Mesenchymal stem cell (in vitro differentiated cells and primary cell): ENCODE measurements at regions not wholly inside any gene's neighbourhood (a gene's known extent, or its start where the extent isn't known, plus 50 kb on each side); places are given as distances from the start of the nearest gene placed in this dataset.

Source experiments
- DNase-seq: peaks from one replicate; pipeline ENCODE4 v3.0.0-alpha.2; 2013
- H2AFZ ChIP-seq: one replicate; pipeline ENCODE4 v1.6.1; 2013; ENCODE audit warnings: low read depth, mild to moderate bottlenecking, control low read depth, inconsistent platforms, low read length, moderate library complexity
- H2AK5ac ChIP-seq: 2 replicates; pipeline ENCODE4 v1.6.1; 2013; ENCODE audit warnings: low read length, moderate library complexity, mild to moderate bottlenecking, inconsistent platforms; ENCODE audit not compliant: severe bottlenecking
- H2BK120ac ChIP-seq: one replicate; pipeline ENCODE4 v1.6.1; 2013; ENCODE audit warnings: low read depth, mild to moderate bottlenecking, inconsistent platforms, low read length, moderate library complexity
- H2BK12ac ChIP-seq, 2 experiments: one replicate each; pipeline ENCODE4 v1.6.1; 2013; ENCODE audit warnings: inconsistent platforms in 2 of 2, low read length in 2 of 2, mild to moderate bottlenecking in 2 of 2, moderate library complexity in 2 of 2, control low read depth in 1 of 2
- H2BK15ac ChIP-seq: one replicate; pipeline ENCODE4 v1.6.1; 2013; ENCODE audit warnings: mild to moderate bottlenecking, low read depth, inconsistent platforms; ENCODE audit not compliant: poor library complexity, severe bottlenecking
- H2BK5ac ChIP-seq: 2 replicates; pipeline ENCODE4 v1.6.1; 2013; ENCODE audit warnings: low read depth, mild to moderate bottlenecking, low read length, control low read depth, inconsistent platforms; ENCODE audit not compliant: poor library complexity, severe bottlenecking
- H3K14ac ChIP-seq, 2 experiments: one replicate each; pipeline ENCODE4 v1.6.1; 2013; ENCODE audit warnings: inconsistent platforms in 2 of 2, low read length in 2 of 2, control low read depth in 1 of 2, mild to moderate bottlenecking in 1 of 2, moderate library complexity in 1 of 2
- H3K18ac ChIP-seq, 2 experiments: one replicate each; pipeline ENCODE4 v1.6.1; 2013; ENCODE audit warnings: inconsistent platforms in 2 of 2, low read length in 2 of 2, control low read depth in 1 of 2, low read depth in 1 of 2, mild to moderate bottlenecking in 1 of 2
- H3K23ac ChIP-seq, 2 experiments: one replicate each; pipeline ENCODE4 v1.6.1; 2013; ENCODE audit warnings: inconsistent platforms in 2 of 2, low read length in 2 of 2, mild to moderate bottlenecking in 2 of 2, moderate library complexity in 2 of 2, control low read depth in 1 of 2
- H3K27ac ChIP-seq: 2 replicates; pipeline ENCODE4 v1.5.1; 2013; ENCODE audit warnings: mild to moderate bottlenecking, moderate library complexity, low read length, control low read depth, inconsistent platforms; ENCODE audit not compliant: poor library complexity, severe bottlenecking
- H3K27me3 ChIP-seq, 2 experiments: 2 replicates each; pipeline versions ENCODE4 v1.6.1 to v1.7.0; 2013; ENCODE audit warnings: low read length in 2 of 2, mild to moderate bottlenecking in 2 of 2, moderate library complexity in 2 of 2, control low read depth in 1 of 2, inconsistent platforms in 1 of 2; ENCODE audit not compliant: control insufficient read depth in 1 of 2, insufficient read depth in 1 of 2
- H3K36me3 ChIP-seq, 2 experiments: 2 replicates each; pipeline versions ENCODE4 v1.6.1 to v1.7.0; 2013; ENCODE audit warnings: low read length in 2 of 2, control low read depth in 1 of 2, inconsistent platforms in 1 of 2, low read depth in 1 of 2, mild to moderate bottlenecking in 1 of 2; ENCODE audit not compliant: insufficient read depth in 2 of 2, control insufficient read depth in 1 of 2
- H3K4ac ChIP-seq, 2 experiments: one replicate each; pipeline ENCODE4 v1.6.1; 2013; ENCODE audit warnings: inconsistent platforms in 2 of 2, low read length in 2 of 2, mild to moderate bottlenecking in 2 of 2, moderate library complexity in 2 of 2, control low read depth in 1 of 2, low read depth in 1 of 2
- H3K4me1 ChIP-seq: 2 replicates; pipeline ENCODE4 v1.6.1; 2013; ENCODE audit warnings: low read depth, low read length, control low read depth; ENCODE audit not compliant: control insufficient read depth, insufficient read depth
- H3K4me2 ChIP-seq: 2 replicates; pipeline ENCODE4 v1.6.1; 2013; ENCODE audit warnings: low read length, mild to moderate bottlenecking, inconsistent platforms; ENCODE audit not compliant: poor library complexity, severe bottlenecking
- H3K4me3 ChIP-seq, 2 experiments: 2 replicates each; pipeline versions ENCODE4 v1.5.1 to v1.7.0; 2013; ENCODE audit warnings: low read length in 2 of 2, mild to moderate bottlenecking in 2 of 2, control low read depth in 1 of 2, low read depth in 1 of 2; ENCODE audit not compliant: insufficient read depth in 1 of 2
- H3K79me1 ChIP-seq: replicated peaks from 2 replicates; pipeline ENCODE4 v1.6.1; 2013; ENCODE audit warnings: mild to moderate bottlenecking, control low read depth, low read length, inconsistent platforms; ENCODE audit not compliant: poor library complexity, severe bottlenecking
- H3K9ac ChIP-seq: 2 replicates; pipeline ENCODE4 v1.7.0; 2013; ENCODE audit warnings: mild to moderate bottlenecking, low read length, moderate library complexity
- H3K9me3 ChIP-seq: 2 replicates; pipeline ENCODE4 v1.7.0; 2013; ENCODE audit warnings: mild to moderate bottlenecking, low read length; ENCODE audit not compliant: control insufficient read depth
- H4K8ac ChIP-seq: one replicate; pipeline ENCODE4 v1.6.1; 2013; ENCODE audit warnings: inconsistent platforms, mild to moderate bottlenecking, low read length, moderate library complexity
- H4K91ac ChIP-seq: one replicate; pipeline ENCODE4 v1.6.1; 2013; ENCODE audit warnings: mild to moderate bottlenecking, low read length, inconsistent platforms
- WGBS: methylation state at CpG from one replicate; pipeline ENCODE4 v1.1.7; 2013; ENCODE audit warnings: mixed read lengths; 5-methylcytosine and 5-hydroxymethylcytosine counted together

- no peak overlapping the region for H3K27ac ChIP-seq
- no peaks in the 10 kb centered on the region for H3K4me1 ChIP-seq
- no peak overlapping the region for H3K4me2 ChIP-seq
- H3K4ac ChIP-seq = no peak overlapping the region
- H3K36me3 ChIP-seq = no peaks in the 10 kb centered on the region
- peak; percentile 9 for DNase-seq
- no peak overlapping the region for H2AFZ ChIP-seq
- no peak overlapping the region for H2BK12ac ChIP-seq
- no peaks in the 10 kb centered on the region for H3K9me3 ChIP-seq
- H4K8ac ChIP-seq = no peak overlapping the region
- no peak overlapping the region for H2AK5ac ChIP-seq
- no peak overlapping the region for H3K23ac ChIP-seq
- no peaks in the 10 kb centered on the region for H3K79me1 ChIP-seq
- H3K9ac ChIP-seq = no peak overlapping the region
- no peak overlapping the region for H2BK5ac ChIP-seq
- no peak overlapping the region for H2BK120ac ChIP-seq
- H4K91ac ChIP-seq = no peak overlapping the region
- H3K27me3 ChIP-seq = no peaks in the 10 kb centered on the region
- H2BK15ac ChIP-seq = no peak overlapping the region
- no peak overlapping the region for H3K18ac ChIP-seq
- H3K14ac ChIP-seq = no peak overlapping the region
- no peak overlapping the region for H3K4me3 ChIP-seq
These were observed 1384.2 kb downstream of the CDH11 start for GRCh38 chr16:63737633-63738032.

GRCh38 chr16:63735456-63735855, 1386.4 kb downstream of the CDH11 start:
- Histone ChIP-seq H3K27me3 (no peaks in the 10 kb centered on the region), H3K4ac (no peak overlapping the region), H2BK12ac (no peak overlapping the region), H2AK5ac (no peak overlapping the region), H3K9me3 (no peaks in the 10 kb centered on the region), H3K4me2 (no peak overlapping the region), H2AFZ (no peak overlapping the region), H3K18ac (no peak overlapping the region), H3K4me1 (no peaks in the 10 kb centered on the region), H4K8ac (no peak overlapping the region), H3K14ac (no peak overlapping the region), H3K9ac (no peak overlapping the region), H2BK15ac (no peak overlapping the region), H3K4me3 (no peak overlapping the region), H3K27ac (no peak overlapping the region), H3K23ac (no peak overlapping the region), H3K79me1 (no peaks in the 10 kb centered on the region), H2BK120ac (no peak overlapping the region), H3K36me3 (no peaks in the 10 kb centered on the region), H4K91ac (no peak overlapping the region), H2BK5ac (no peak overlapping the region)
- no peak for DNase-seq
- no CpG with 5 or more reads among the region's 1 CpG for WGBS

- no peak overlapping the region for H2BK5ac ChIP-seq
- H3K18ac ChIP-seq = no peak overlapping the region
- no peak overlapping the region for H2AK5ac ChIP-seq
- H3K4me3 ChIP-seq = no peak overlapping the region
- no peak overlapping the region for H4K8ac ChIP-seq
- no peaks in the 10 kb centered on the region for H3K79me1 ChIP-seq
- H3K4me1 ChIP-seq = no peaks in the 10 kb centered on the region
- H2BK120ac ChIP-seq = no peak overlapping the region
- H4K91ac ChIP-seq = no peak overlapping the region
- H3K27me3 ChIP-seq = no peaks in the 10 kb centered on the region
- no peak overlapping the region for H2BK12ac ChIP-seq
- no peak overlapping the region for H3K9ac ChIP-seq
- no peak overlapping the region for H2BK15ac ChIP-seq
- H3K36me3 ChIP-seq = no peaks in the 10 kb centered on the region
- no peak overlapping the region for H2AFZ ChIP-seq
- no peaks in the 10 kb centered on the region for H3K9me3 ChIP-seq
- no peak for DNase-seq
- no peak overlapping the region for H3K4me2 ChIP-seq
- no peak overlapping the region for H3K4ac ChIP-seq
- 40% methylated on average over 1 of the region's 1 CpG for WGBS
- H3K23ac ChIP-seq = no peak overlapping the region
- H3K27ac ChIP-seq = no peak overlapping the region
- no peak overlapping the region for H3K14ac ChIP-seq
These were observed 1401.0 kb downstream of the CDH11 start for GRCh38 chr16:63720848-63721247.

GRCh38 chr16:63719926-63720325, 1401.9 kb downstream of the CDH11 start:
- Histone ChIP-seq H2BK12ac (no peak overlapping the region), H3K36me3 (no peaks in the 10 kb centered on the region), H3K27me3 (no peaks in the 10 kb centered on the region), H2BK120ac (no peak overlapping the region), H3K18ac (no peak overlapping the region), H3K9ac (no peak overlapping the region), H2BK15ac (no peak overlapping the region), H3K4ac (no peak overlapping the region), H3K79me1 (no peaks in the 10 kb centered on the region), H2AK5ac (no peak overlapping the region), H4K8ac (no peak overlapping the region), H3K14ac (no peak overlapping the region), H3K4me3 (no peak overlapping the region), H2AFZ (no peak overlapping the region), H4K91ac (no peak overlapping the region), H3K9me3 (no peaks in the 10 kb centered on the region), H3K4me1 (no peaks in the 10 kb centered on the region), H2BK5ac (no peak overlapping the region), H3K23ac (no peak overlapping the region), H3K27ac (no peak overlapping the region), H3K4me2 (no peak overlapping the region)
- DNase-seq = no peak
- WGBS = 87% methylated on average over 10 of the region's 10 CpGs
